GM19468 (cell line): ENCODE measurements at regions not wholly inside any gene's neighbourhood (a gene's known extent, or its start where the extent isn't known, plus 50 kb on each side); places are given as distances from the start of the nearest gene placed in this dataset.
"Not testable (repeated sequence)": the region's sequence is repeated elsewhere in the genome, so short reads cannot be mapped to it uniquely, and the experiment has no call there.

ENCODE experiments used
- ATAC-seq: cut with Tn5 transposase; IDR thresholded peaks from one replicate; pipeline ENCODE4 v1.9.1; 2021; ENCODE audit warnings: mild to moderate bottlenecking, moderate library complexity, moderate number of reproducible peaks; ENCODE audit not compliant: unreplicated experiment; ENCODE audit errors: extremely low read depth

- no peak for ATAC-seq
Observed at GRCh38 chr10:37067576-37067975, 57.8 kb upstream of the ANKRD30A start.

GRCh38 chr10:37062296-37062695, 63.1 kb upstream of the ANKRD30A start:
- not testable (repeated sequence) for ATAC-seq

GRCh38 chr10:37057261-37057660, 68.1 kb upstream of the ANKRD30A start:
- ATAC-seq = no peak

- ATAC-seq = no peak
Observed at GRCh38 chr10:37053476-37053875, 71.9 kb upstream of the ANKRD30A start.

DNA sequence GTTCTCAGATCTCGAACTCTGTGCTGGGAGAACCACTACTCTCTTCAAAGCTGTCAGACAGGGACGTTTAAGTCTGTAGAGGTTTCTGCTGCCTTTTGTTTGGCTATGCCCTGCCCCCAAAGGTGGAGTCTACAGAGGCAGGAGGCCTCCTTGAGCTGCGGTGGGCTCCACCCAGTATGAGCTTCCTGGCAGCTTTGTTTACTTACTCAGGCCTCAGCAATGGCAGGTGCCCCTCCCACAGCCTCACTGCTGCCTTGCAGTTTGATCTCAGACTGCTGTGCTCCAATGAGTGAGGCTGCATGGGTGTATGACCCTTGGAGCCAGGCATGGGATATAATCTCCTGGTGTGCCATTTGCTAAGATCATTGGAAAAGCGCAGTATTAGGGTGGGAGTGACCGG, 75.4 kb upstream of the ANKRD30A start:
- not testable (repeated sequence) for ATAC-seq

DNA sequence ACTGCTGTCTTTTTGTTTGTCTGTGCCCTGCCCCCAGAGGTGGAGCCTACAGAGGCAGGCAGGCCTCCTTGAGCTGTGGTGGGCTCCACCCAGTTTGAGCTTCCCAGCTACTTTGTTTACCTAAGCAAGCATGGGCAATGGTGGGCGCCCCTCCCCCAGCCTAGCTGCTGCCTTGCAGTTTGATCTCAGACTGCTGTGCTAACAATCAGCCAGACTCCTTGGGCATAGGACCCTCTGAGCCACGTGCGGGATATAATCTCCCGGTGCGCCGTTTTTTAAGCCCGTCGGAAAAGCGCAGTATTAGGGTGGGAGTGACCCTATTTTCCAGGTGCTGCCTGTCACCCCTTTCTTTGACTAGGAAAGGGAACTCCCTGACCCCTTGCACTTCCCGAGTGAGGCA, 81.1 kb upstream of the ANKRD30A start:
- ATAC-seq = not testable (repeated sequence)

DNA sequence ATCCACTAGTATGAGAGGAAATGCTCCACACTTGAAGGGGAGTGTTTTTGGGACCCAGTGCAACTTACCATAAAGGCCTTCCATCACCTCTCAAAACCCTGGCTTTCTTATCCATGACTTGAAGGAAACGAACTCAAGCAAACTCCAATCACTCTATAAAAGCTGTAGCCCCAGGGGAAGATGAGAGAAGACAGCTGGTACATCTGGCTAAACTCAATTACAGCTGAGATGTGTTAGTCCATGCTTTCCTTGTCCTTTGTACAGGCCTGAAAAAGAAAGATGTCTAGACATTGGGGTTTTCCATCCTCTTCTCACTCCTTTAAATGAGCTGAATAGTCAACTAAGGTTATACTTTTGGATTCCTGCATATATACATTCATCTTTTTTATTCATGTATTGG, 89.5 kb upstream of the ANKRD30A start:
- no peak for ATAC-seq

DNA sequence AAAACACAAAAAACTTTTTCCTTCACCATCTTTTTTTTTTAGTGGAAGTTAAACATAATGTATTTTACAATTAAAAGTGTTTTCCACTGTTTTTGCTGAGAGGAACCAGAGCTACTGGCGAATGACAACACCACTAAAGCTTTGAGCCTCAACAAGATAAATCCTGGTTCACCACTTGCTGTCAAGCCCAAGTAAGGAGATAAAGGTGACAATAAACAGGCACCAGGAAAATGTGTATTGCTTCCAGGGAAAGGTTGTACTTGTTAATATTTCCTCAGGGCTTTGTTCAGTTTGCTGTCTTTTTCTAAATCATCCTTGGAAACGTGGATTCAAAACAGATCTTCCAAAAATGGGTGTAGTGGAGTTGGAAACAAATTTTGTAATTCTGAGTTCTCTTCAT, 109.9 kb upstream of the ANKRD30A start:
- no peak for ATAC-seq

GRCh38 chr10:37010741-37011140, 114.7 kb upstream of the ANKRD30A start:
- ATAC-seq = no peak

DNA sequence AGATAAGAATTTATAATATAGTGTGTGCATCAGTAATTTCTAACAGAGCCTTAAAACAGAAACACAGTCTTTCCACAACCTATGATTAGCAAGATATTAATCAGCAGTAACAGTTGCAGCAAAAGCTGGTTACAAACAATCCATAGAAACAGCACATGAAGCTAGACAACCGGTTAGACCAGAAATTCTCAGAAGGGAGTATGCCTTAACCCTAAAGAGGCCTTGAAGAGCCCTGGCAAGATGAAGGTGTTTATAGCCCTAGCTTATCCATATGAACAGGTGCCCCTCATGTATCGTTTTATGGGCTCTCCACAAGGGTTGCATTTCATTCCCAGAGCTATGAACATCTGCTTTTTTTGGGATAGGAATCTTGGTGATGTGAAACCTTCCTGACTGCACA, 117.1 kb upstream of the ANKRD30A start:
- ATAC-seq = not testable (repeated sequence)

GRCh38 chr10:37003126-37003525, 122.3 kb upstream of the ANKRD30A start:
- no peak for ATAC-seq

DNA sequence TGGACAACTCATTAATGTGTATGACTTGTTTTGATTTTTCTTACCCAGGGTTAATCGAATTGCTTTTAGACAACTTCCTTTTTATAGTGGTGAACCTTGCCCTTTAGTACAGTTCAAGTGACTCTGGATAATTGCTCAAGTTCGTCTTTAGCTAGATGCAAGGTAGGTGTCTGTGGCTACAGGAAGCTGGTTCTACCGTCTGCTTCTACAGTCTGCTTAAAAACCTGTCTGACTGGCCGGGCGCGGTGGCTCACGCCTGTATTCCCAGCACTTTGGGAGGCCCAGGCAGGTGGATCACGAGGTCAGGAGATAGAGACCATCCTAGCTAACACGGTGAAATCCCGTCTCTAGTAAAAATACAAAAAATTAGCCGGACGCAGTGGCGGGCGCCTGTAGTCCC, 129.6 kb upstream of the ANKRD30A start:
- not testable (repeated sequence) for ATAC-seq

DNA sequence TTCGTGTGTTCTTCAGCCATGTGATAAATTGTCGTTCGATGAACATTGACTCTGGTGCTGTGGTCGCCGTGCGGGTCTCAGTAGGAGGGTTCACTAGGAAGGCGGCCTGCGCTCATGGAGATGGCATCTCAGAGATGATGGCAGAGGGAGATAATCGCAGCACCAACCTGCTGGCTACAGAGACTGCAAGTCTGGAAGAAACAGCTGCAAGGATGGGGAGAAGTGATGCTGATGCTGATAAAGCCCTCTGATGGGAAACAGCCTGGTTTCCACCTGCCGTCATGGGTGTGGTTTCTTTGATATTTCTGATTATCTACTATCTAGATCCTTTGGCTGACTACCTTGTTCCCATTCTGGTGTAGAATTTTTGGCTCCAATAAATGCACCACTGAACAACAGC, 130.5 kb upstream of the ANKRD30A start:
- ATAC-seq = no peak

DNA sequence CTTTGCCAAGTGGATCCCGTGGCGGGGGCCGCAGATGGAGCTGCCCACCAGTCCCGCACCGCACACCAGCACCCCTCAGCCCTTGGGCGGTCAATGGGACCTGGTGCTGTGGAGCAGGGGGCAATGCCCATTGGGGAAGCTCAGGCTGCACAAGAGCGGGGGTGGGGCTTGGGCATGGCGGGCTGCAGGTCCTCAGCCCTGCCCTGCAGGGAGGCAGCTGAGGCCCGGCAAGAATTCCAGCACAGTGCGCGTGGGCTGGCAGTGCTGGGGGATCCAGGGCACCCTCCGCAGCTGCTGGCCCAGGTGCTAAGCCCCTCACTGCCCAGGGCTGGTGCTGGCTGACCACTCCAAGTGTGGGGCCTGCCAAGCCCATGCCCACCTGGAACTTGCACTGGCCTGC, 136.2 kb upstream of the ANKRD30A start:
- ATAC-seq = no peak

- ATAC-seq = no peak
Observed at GRCh38 chr10:36946598-36946997, 178.8 kb upstream of the ANKRD30A start.

DNA sequence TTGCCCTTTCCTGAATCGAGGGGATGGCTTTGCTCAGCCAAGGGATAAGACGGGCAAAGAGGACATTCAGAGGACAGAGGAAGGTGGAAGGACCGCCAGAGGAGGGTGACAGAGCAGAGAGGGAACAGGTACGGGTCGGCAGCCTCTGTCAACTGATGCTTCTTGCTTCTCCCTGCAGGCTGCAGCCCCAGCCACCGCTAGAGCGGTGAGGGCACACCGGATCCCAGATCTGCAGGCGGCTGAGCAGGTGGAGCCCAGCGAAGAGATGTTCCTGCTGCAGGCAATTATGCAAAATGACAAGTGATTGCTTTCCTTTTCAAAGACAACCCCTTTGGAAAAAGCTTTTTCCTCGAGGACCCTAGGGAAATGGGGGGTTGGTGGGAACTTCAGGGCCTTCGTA, 181.9 kb upstream of the ANKRD30A start:
- no peak for ATAC-seq

DNA sequence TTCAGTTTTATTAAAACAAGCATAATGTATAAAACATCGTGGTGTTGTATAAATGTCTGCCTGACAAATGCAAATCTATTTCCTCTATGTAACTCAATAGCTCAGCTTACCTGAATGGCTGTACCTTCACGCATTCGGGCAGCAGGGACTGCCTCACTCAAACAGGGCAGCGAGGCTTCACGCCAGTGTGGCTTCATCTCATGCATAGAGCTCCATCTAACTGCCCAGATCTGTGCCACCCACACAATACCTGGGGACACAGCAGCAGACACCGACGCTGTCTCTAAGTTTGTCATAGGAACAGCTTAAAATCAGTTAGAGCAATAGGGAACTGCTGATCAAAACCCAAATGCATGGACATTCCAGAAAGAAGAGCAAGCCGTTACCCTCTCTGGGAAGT, 182.8 kb upstream of the ANKRD30A start:
- no peak for ATAC-seq

DNA sequence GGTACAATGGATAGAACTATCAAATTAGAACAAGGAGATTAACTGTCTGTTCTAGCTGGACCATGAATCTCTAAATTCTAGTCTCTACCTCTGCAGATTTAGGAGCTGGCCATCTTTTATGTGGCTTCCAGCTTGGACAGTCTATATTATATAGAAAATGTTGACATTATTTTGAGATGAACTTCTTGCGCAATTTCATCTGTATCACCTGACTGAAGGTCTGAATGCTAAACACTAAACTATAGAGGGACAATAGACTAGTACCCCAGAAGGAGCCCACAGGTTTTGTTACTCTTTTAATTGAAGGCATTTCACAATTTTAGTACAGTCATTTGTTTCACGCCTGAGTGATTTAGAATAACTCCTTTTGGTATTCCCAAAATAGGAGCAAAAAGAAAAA, 222.4 kb upstream of the ANKRD30A start:
- no peak for ATAC-seq

GRCh38 chr10:36899652-36900051, 225.7 kb upstream of the ANKRD30A start:
- no peak for ATAC-seq

DNA sequence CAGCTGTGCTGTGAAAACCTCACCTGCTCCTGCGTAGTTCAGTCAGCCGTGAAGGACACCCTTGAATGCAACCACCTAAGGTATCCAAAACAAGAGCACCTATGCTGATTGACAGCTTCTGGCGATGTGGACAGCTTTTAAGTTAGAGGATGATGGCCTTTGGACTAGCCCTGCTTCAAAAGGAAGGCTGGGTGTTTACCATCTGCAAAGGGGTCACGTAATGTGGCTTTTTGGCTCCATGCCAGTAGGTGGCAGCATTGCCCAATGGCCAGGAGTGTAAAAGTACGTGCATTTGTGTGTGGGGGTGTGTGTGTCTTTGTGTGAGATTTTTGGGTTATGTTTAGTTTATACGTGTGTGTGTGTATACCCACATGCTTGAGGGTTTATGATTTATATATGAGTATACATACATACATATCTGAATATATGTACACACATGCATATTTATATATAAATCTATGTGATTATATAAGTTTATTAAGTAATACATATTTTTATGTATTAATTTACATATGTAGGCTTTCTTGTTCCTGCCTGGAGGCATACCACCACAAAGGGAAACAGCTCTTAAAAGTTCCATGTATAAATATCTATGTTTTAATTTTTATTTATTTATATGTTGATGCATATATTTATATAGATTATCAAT, 236.3 kb upstream of the ANKRD30A start:
- peak; percentile 38 for ATAC-seq

DNA sequence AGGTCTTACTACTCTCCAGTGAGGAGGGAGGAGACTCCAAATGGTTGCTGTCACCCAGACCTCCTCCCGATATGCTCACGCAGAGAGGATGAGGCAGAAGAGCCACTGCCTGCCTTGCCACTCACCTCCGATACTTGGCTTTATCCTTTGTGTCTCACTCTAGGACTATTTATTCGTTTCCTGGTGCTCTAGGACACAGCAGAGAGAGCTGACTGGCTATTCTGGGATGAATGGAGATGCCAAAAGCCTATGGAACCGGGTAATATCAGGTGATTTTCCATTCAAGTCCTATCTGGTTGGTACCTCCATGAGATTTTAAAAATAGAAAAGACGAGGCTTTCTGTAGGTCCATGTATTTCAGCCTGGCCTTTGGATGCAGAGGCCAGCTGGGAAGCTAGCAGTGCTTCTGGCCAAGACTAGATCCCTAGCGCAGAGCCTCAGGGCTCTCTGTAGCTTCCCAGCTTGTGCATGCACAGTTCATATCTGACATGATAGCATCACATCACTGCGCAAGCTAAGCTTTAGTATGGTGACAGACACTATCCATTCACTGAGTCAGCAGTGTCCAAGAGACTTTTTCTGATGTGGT, 239.0 kb upstream of the ANKRD30A start:
- ATAC-seq = no peak

- ATAC-seq = no peak
Observed at GRCh38 chr10:36885746-36886145, 239.7 kb upstream of the ANKRD30A start.
